22Rv1 (cell line): ENCODE measurements at regions not wholly inside any gene's neighbourhood (a gene's known extent, or its start where the extent isn't known, plus 50 kb on each side); places are given as distances from the start of the nearest gene placed in this dataset.
"Not testable (repeated sequence)": the region's sequence is repeated elsewhere in the genome, so short reads cannot be mapped to it uniquely, and the experiment has no call there.

Source experiments
- ZFX ChIP-seq: fragments of 450-650 bp; IDR thresholded peaks from 2 replicates; pipeline ENCODE4 v1.6.1; 2017; ENCODE audit warnings: antibody characterized with exemption, borderline replicate concordance
- TF ChIP-seq, protein P1 (sequence below): fragments of 450-650 bp; IDR thresholded peaks from 2 replicates; pipeline ENCODE4 v1.5.1; 2017; ENCODE audit warnings: mild to moderate bottlenecking

DNA sequence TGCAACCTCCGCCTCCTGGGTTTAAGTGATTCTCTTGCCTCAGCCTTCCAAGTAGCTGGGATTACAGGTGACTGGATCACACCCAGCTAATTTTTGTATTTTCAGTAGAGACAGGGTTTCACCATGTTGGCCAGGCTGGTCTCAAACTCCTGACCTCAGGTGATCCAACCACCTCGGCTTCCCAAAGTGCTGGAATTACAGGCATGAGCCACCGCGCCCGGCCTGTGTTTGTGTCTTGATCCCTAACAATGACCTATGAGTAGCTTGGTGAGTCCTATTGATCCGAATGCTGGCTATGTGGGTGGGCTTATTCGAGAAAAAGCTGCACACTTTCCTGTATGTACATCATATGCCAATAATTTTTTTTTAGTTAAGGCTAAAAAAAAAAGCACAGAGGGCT lies 58.5 kb upstream of the FGF3 start:
- TF ChIP-seq, protein P1, sequence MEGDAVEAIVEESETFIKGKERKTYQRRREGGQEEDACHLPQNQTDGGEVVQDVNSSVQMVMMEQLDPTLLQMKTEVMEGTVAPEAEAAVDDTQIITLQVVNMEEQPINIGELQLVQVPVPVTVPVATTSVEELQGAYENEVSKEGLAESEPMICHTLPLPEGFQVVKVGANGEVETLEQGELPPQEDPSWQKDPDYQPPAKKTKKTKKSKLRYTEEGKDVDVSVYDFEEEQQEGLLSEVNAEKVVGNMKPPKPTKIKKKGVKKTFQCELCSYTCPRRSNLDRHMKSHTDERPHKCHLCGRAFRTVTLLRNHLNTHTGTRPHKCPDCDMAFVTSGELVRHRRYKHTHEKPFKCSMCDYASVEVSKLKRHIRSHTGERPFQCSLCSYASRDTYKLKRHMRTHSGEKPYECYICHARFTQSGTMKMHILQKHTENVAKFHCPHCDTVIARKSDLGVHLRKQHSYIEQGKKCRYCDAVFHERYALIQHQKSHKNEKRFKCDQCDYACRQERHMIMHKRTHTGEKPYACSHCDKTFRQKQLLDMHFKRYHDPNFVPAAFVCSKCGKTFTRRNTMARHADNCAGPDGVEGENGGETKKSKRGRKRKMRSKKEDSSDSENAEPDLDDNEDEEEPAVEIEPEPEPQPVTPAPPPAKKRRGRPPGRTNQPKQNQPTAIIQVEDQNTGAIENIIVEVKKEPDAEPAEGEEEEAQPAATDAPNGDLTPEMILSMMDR, result not testable (repeated sequence)
- not testable (repeated sequence) for TF ChIP-seq ZFX
